Fibroblast of skin of right biceps (primary cell): ENCODE measurements at regions not wholly inside any gene's neighbourhood (a gene's known extent, or its start where the extent isn't known, plus 50 kb on each side); places are given as distances from the start of the nearest gene placed in this dataset.

Source experiments
- DNase-seq: peaks from one replicate; pipeline ENCODE4 v3.0.0-alpha.2; 2013

GRCh38 chr20:19958928-19959327 lies 58.2 kb upstream of the NAA20 start:
- DNase-seq, result no peak

- DNase-seq, result no peak
These were observed 56.4 kb upstream of the NAA20 start for GRCh38 chr20:19960745-19961144.

- DNase-seq, result no peak
These were observed 55.9 kb upstream of the NAA20 start for GRCh38 chr20:19961293-19961692.

- no peak for DNase-seq
These were observed 54.2 kb upstream of the NAA20 start for GRCh38 chr20:19962958-19963357.

GRCh38 chr20:19964289-19965265 lies 52.6 kb upstream of the NAA20 start:
- peak; percentile 85 for DNase-seq

- no peak for DNase-seq
These were observed 50.3 kb upstream of the NAA20 start for GRCh38 chr20:19966840-19967239.
